Erythroblast (primary cell): ENCODE measurements at regions not wholly inside any gene's neighbourhood (a gene's known extent, or its start where the extent isn't known, plus 50 kb on each side); places are given as distances from the start of the nearest gene placed in this dataset.

Source experiments
- GATA1 ChIP-seq: IDR thresholded peaks from 2 replicates; pipeline ENCODE4 v1.6.1; 2011; ENCODE audit warnings: low read depth, mild to moderate bottlenecking, control low read depth, low read length, moderate library complexity
- POLR2A ChIP-seq: IDR thresholded peaks from 2 replicates; pipeline ENCODE4 v1.6.1; 2011; ENCODE audit warnings: mild to moderate bottlenecking, low read length

DNA sequence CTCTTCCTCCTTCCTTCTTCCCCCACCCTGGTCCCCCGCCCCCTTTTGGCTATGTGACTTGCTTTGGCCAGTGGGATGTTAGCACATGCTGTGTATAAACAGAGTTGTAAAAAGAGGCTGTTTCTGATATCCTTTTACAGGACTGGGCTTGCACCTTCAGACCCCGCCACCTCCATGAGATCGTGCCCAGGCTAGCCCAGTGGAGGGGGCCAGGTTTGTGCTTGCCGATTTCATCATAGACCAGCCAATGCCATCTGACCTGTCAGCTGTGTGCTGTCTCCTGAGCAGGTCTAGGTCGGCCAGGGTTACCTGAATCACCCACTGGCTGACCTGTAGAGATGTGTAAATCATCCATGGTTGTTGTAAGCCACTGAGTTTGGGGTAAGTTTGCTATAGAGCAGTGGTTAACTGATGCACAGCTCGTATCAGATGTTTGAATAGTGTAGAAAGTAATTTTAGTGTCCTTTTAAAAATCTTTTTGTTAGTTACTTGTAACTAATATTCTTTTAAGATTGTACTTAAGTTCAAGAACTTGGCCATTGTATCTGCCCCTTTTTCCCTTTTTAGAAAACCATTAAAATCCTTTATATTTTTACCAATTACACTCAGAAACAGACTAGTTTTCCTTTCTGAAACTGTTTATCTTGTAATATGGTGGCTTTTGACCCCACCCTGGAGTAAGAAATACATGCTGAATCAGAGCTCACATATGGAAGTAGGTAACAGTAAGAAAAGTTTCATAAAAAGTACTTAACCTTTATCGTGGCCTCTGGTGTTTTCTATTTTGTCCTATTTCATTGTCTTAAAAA is 122.0 kb upstream of the MGAT5 start:
- TF ChIP-seq POLR2A = no peak
- no peak for TF ChIP-seq GATA1
